ENCODE measurements at regions not wholly inside any gene's neighbourhood (a gene's known extent, or its start where the extent isn't known, plus 50 kb on each side); places are given as distances from the start of the nearest gene placed in this dataset.
"Not testable (repeated sequence)": the region's sequence is repeated elsewhere in the genome, so short reads cannot be mapped to it uniquely, and the experiment has no call there.

- H3K27me3 ChIP-seq (replicated peaks in 2 of 5; ENCODE audit: control insufficient read depth in 4 of 5, insufficient read depth in 5 of 5, low read length in 4 of 5); H3K4me1 ChIP-seq (ENCODE audit: control extremely low read depth in 1 of 4, control insufficient read depth in 4 of 4, insufficient read depth in 4 of 4, low read length in 3 of 4); H3K4me3 ChIP-seq (ENCODE audit: control insufficient read depth in 1 of 7, extremely low read depth in 1 of 7, insufficient read depth in 4 of 7, low read depth in 2 of 7, low read length in 6 of 7); H3K36me3 ChIP-seq (ENCODE audit: control insufficient read depth in 4 of 4, insufficient read depth in 4 of 4, low read length in 3 of 4); CTCF ChIA-PET; H3K27ac ChIP-seq (ENCODE audit: insufficient read depth in 1 of 2, low read depth in 1 of 2, low read length in 2 of 2, poor library complexity in 1 of 2, severe bottlenecking in 2 of 2); DNase-seq; POLR2A ChIA-PET: not testable (repeated sequence)
- H3K9me3 ChIP-seq (ENCODE audit: control extremely low read depth in 1 of 5, control insufficient read depth in 4 of 5, insufficient read depth in 2 of 5, low read depth in 1 of 5, low read length in 4 of 5) = peaks cover 7 to 73% (median 30%) of the 10 kb centered on the region in 5 experiments
- 58% methylated on average over 9 of the region's 9 CpGs for WGBS (ENCODE audit: insufficient coverage)
Measured at GRCh38 chr22:10722804-10723203, 4805.2 kb upstream of the OR11H1 start.

GRCh38 chr22:10723966-10724365 is 4804.0 kb upstream of the OR11H1 start:
- H3K27me3 ChIP-seq (replicated peaks in 2 of 5; ENCODE audit: control insufficient read depth in 4 of 5, insufficient read depth in 5 of 5, low read length in 4 of 5); POLR2A ChIA-PET; H3K4me3 ChIP-seq (ENCODE audit: control insufficient read depth in 1 of 7, extremely low read depth in 1 of 7, insufficient read depth in 4 of 7, low read depth in 2 of 7, low read length in 6 of 7); H3K27ac ChIP-seq (ENCODE audit: insufficient read depth in 1 of 2, low read depth in 1 of 2, low read length in 2 of 2, poor library complexity in 1 of 2, severe bottlenecking in 2 of 2); DNase-seq; H3K4me1 ChIP-seq (ENCODE audit: control extremely low read depth in 1 of 4, control insufficient read depth in 4 of 4, insufficient read depth in 4 of 4, low read length in 3 of 4); H3K36me3 ChIP-seq (ENCODE audit: control insufficient read depth in 4 of 4, insufficient read depth in 4 of 4, low read length in 3 of 4); CTCF ChIA-PET: not testable (repeated sequence)
- WGBS (ENCODE audit: insufficient coverage) = 53% methylated on average over 8 of the region's 8 CpGs
- peaks cover 6 to 80% (median 38%) of the 10 kb centered on the region in 5 experiments for H3K9me3 ChIP-seq (ENCODE audit: control extremely low read depth in 1 of 5, control insufficient read depth in 4 of 5, insufficient read depth in 2 of 5, low read depth in 1 of 5, low read length in 4 of 5)

- H3K36me3 ChIP-seq (ENCODE audit: control insufficient read depth in 4 of 4, insufficient read depth in 4 of 4, low read length in 3 of 4) = no peaks in the 10 kb centered on the region
- DNase-seq = no peak
- no peaks in the 10 kb centered on the region for H3K4me1 ChIP-seq (ENCODE audit: control extremely low read depth in 1 of 4, control insufficient read depth in 4 of 4, insufficient read depth in 4 of 4, low read length in 3 of 4)
- WGBS (ENCODE audit: insufficient coverage) = 64% methylated on average over 10 of the region's 10 CpGs
- no peak overlapping the region for H3K4me3 ChIP-seq (ENCODE audit: control insufficient read depth in 1 of 7, extremely low read depth in 1 of 7, insufficient read depth in 4 of 7, low read depth in 2 of 7, low read length in 6 of 7)
- CTCF ChIA-PET = no interaction called here
- no peaks in the 10 kb centered on the region for H3K27me3 ChIP-seq (replicated peaks in 2 of 5; ENCODE audit: control insufficient read depth in 4 of 5, insufficient read depth in 5 of 5, low read length in 4 of 5)
- H3K9me3 ChIP-seq (ENCODE audit: control extremely low read depth in 1 of 5, control insufficient read depth in 4 of 5, insufficient read depth in 2 of 5, low read depth in 1 of 5, low read length in 4 of 5) = peaks cover 7 to 75% (median 45%) of the 10 kb centered on the region in 5 experiments
- no peak overlapping the region for H3K27ac ChIP-seq (ENCODE audit: insufficient read depth in 1 of 2, low read depth in 1 of 2, low read length in 2 of 2, poor library complexity in 1 of 2, severe bottlenecking in 2 of 2)
- POLR2A ChIA-PET = no interaction called here
Measured at GRCh38 chr22:10727393-10727792, 4800.6 kb upstream of the OR11H1 start.

- CTCF ChIA-PET; H3K4me3 ChIP-seq (ENCODE audit: control insufficient read depth in 1 of 7, extremely low read depth in 1 of 7, insufficient read depth in 4 of 7, low read depth in 2 of 7, low read length in 6 of 7); POLR2A ChIA-PET; H3K4me1 ChIP-seq (ENCODE audit: control extremely low read depth in 1 of 4, control insufficient read depth in 4 of 4, insufficient read depth in 4 of 4, low read length in 3 of 4); H3K36me3 ChIP-seq (ENCODE audit: control insufficient read depth in 4 of 4, insufficient read depth in 4 of 4, low read length in 3 of 4); H3K27ac ChIP-seq (ENCODE audit: insufficient read depth in 1 of 2, low read depth in 1 of 2, low read length in 2 of 2, poor library complexity in 1 of 2, severe bottlenecking in 2 of 2); H3K27me3 ChIP-seq (replicated peaks in 2 of 5; ENCODE audit: control insufficient read depth in 4 of 5, insufficient read depth in 5 of 5, low read length in 4 of 5); DNase-seq: not testable (repeated sequence)
- WGBS (ENCODE audit: insufficient coverage) = 61% methylated on average over 5 of the region's 5 CpGs
- H3K9me3 ChIP-seq (ENCODE audit: control extremely low read depth in 1 of 5, control insufficient read depth in 4 of 5, insufficient read depth in 2 of 5, low read depth in 1 of 5, low read length in 4 of 5) = peaks cover 7 to 58% (median 37%) of the 10 kb centered on the region in 5 experiments
Measured at GRCh38 chr22:10729979-10730378, 4798.0 kb upstream of the OR11H1 start.

GRCh38 chr22:10730706-10731105 is 4797.3 kb upstream of the OR11H1 start:
- H3K4me3 ChIP-seq (ENCODE audit: control insufficient read depth in 1 of 7, extremely low read depth in 1 of 7, insufficient read depth in 4 of 7, low read depth in 2 of 7, low read length in 6 of 7); H3K36me3 ChIP-seq (ENCODE audit: control insufficient read depth in 4 of 4, insufficient read depth in 4 of 4, low read length in 3 of 4); CTCF ChIA-PET; H3K4me1 ChIP-seq (ENCODE audit: control extremely low read depth in 1 of 4, control insufficient read depth in 4 of 4, insufficient read depth in 4 of 4, low read length in 3 of 4); H3K27me3 ChIP-seq (replicated peaks in 2 of 5; ENCODE audit: control insufficient read depth in 4 of 5, insufficient read depth in 5 of 5, low read length in 4 of 5); POLR2A ChIA-PET; H3K27ac ChIP-seq (ENCODE audit: insufficient read depth in 1 of 2, low read depth in 1 of 2, low read length in 2 of 2, poor library complexity in 1 of 2, severe bottlenecking in 2 of 2); DNase-seq: not testable (repeated sequence)
- 80% methylated on average over 4 of the region's 4 CpGs for WGBS (ENCODE audit: insufficient coverage)
- H3K9me3 ChIP-seq (ENCODE audit: control extremely low read depth in 1 of 5, control insufficient read depth in 4 of 5, insufficient read depth in 2 of 5, low read depth in 1 of 5, low read length in 4 of 5) = peaks cover 7 to 56% (median 34%) of the 10 kb centered on the region in 5 experiments

- 71% methylated on average over 9 of the region's 9 CpGs for WGBS (ENCODE audit: insufficient coverage)
- peaks cover 7 to 56% (median 32%) of the 10 kb centered on the region in 5 experiments for H3K9me3 ChIP-seq (ENCODE audit: control extremely low read depth in 1 of 5, control insufficient read depth in 4 of 5, insufficient read depth in 2 of 5, low read depth in 1 of 5, low read length in 4 of 5)
Measured at GRCh38 chr22:10731246-10731974, 4796.6 kb upstream of the OR11H1 start.

GRCh38 chr22:10735075-10735474 is 4792.9 kb upstream of the OR11H1 start:
- H3K27ac ChIP-seq (ENCODE audit: insufficient read depth in 1 of 2, low read depth in 1 of 2, low read length in 2 of 2, poor library complexity in 1 of 2, severe bottlenecking in 2 of 2); H3K36me3 ChIP-seq (ENCODE audit: control insufficient read depth in 4 of 4, insufficient read depth in 4 of 4, low read length in 3 of 4); H3K4me3 ChIP-seq (ENCODE audit: control insufficient read depth in 1 of 7, extremely low read depth in 1 of 7, insufficient read depth in 4 of 7, low read depth in 2 of 7, low read length in 6 of 7); DNase-seq; H3K4me1 ChIP-seq (ENCODE audit: control extremely low read depth in 1 of 4, control insufficient read depth in 4 of 4, insufficient read depth in 4 of 4, low read length in 3 of 4); H3K27me3 ChIP-seq (replicated peaks in 2 of 5; ENCODE audit: control insufficient read depth in 4 of 5, insufficient read depth in 5 of 5, low read length in 4 of 5); POLR2A ChIA-PET; CTCF ChIA-PET: not testable (repeated sequence)
- H3K9me3 ChIP-seq (ENCODE audit: control extremely low read depth in 1 of 5, control insufficient read depth in 4 of 5, insufficient read depth in 2 of 5, low read depth in 1 of 5, low read length in 4 of 5) = peaks cover 0 to 29% (median 11%) of the 10 kb centered on the region in 5 experiments
- 66% methylated on average over 2 of the region's 2 CpGs for WGBS (ENCODE audit: insufficient coverage)

More at GRCh38 chr22:10731246-10731974, 4796.6 kb upstream of the OR11H1 start:
- H3K36me3 ChIP-seq (ENCODE audit: control insufficient read depth in 4 of 4, insufficient read depth in 4 of 4, low read length in 3 of 4); H3K4me3 ChIP-seq (ENCODE audit: control insufficient read depth in 1 of 7, extremely low read depth in 1 of 7, insufficient read depth in 4 of 7, low read depth in 2 of 7, low read length in 6 of 7); H3K4me1 ChIP-seq (ENCODE audit: control extremely low read depth in 1 of 4, control insufficient read depth in 4 of 4, insufficient read depth in 4 of 4, low read length in 3 of 4); H3K27me3 ChIP-seq (replicated peaks in 2 of 5; ENCODE audit: control insufficient read depth in 4 of 5, insufficient read depth in 5 of 5, low read length in 4 of 5); POLR2A ChIA-PET; H3K27ac ChIP-seq (ENCODE audit: insufficient read depth in 1 of 2, low read depth in 1 of 2, low read length in 2 of 2, poor library complexity in 1 of 2, severe bottlenecking in 2 of 2); DNase-seq; CTCF ChIA-PET: not testable (repeated sequence)

All from common myeloid progenitor, CD34-positive (primary cell).